ENCODE measurements at regions not wholly inside any gene's neighbourhood (a gene's known extent, or its start where the extent isn't known, plus 50 kb on each side); places are given as distances from the start of the nearest gene placed in this dataset.

DNA sequence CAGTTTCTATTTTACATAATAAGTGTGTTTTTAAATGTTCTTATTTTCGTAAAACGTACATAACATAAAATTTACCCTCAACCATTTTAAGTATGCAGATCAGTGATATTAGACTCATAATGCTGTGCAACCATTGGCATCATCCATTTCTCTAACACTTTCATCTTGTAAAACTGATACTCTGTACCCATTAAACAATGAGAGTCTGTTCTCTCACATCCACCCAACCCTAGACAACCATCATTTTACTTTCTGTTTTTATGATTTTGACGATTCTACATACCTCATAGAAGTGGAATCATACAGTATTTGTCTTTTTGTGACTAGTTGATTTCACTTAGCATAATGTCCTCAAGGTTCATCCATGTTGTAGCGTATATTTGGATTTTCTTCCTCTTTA lies 140.4 kb downstream of the TINAG start:
- TF ChIP-seq, protein P1, sequence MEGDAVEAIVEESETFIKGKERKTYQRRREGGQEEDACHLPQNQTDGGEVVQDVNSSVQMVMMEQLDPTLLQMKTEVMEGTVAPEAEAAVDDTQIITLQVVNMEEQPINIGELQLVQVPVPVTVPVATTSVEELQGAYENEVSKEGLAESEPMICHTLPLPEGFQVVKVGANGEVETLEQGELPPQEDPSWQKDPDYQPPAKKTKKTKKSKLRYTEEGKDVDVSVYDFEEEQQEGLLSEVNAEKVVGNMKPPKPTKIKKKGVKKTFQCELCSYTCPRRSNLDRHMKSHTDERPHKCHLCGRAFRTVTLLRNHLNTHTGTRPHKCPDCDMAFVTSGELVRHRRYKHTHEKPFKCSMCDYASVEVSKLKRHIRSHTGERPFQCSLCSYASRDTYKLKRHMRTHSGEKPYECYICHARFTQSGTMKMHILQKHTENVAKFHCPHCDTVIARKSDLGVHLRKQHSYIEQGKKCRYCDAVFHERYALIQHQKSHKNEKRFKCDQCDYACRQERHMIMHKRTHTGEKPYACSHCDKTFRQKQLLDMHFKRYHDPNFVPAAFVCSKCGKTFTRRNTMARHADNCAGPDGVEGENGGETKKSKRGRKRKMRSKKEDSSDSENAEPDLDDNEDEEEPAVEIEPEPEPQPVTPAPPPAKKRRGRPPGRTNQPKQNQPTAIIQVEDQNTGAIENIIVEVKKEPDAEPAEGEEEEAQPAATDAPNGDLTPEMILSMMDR (IDR thresholded peaks at IDR 0.05): no peak
- TF ChIP-seq POLR2A (IDR thresholded peaks at IDR 0.05): no peak
